Left cardiac atrium (tissue), 4 donors: ENCODE measurements at regions not wholly inside any gene's neighbourhood (a gene's known extent, or its start where the extent isn't known, plus 50 kb on each side); places are given as distances from the start of the nearest gene placed in this dataset.

ENCODE experiments used
- ATAC-seq, 2 donors: fragments of 200-7000 bp; cut with Tn5 transposase; one replicate each; pipeline ENCODE4 v1.9.1; 2020; ENCODE audit warnings: mild to moderate bottlenecking in 2 of 2, moderate library complexity in 2 of 2
- DNase-seq: peaks from one replicate; pipeline ENCODE4 v3.0.0-alpha.2; 2020
- intact Hi-C, 2 donors: fragments of 100-400 bp; cut with DNase I; formaldehyde crosslinking; loops; one replicate each; pipeline versions ENCODE4 v1.14.1 to v1.15.1; 2022 to 2023
- donor health status: DM: no; HTN: yes; CAD: no.
- donor health status: DM: no; HTN: yes; CAD: no; lungs with severe emphysema.
- donor health status: DM: yes; HTN: yes; CAD: no.
- donor health status: Dilated cardiomyopathy.

GRCh38 chr17:77381185-77381700 lies 240.5 kb downstream of the SEC14L1 start:
- ATAC-seq, result no peak
- intact Hi-C loops, result no loop called here
- DNase-seq, result no peak

- intact Hi-C loops, result no loop called here
- no peak for ATAC-seq
- no peak for DNase-seq
Measured at GRCh38 chr17:77381731-77382130, 241.0 kb downstream of the SEC14L1 start.

- ATAC-seq (no peak), DNase-seq (no peak)
- intact Hi-C loops, result no loop called here
Measured at GRCh38 chr17:77382356-77382911, 241.7 kb downstream of the SEC14L1 start.

GRCh38 chr17:77382966-77383612 lies 242.3 kb downstream of the SEC14L1 start:
- ATAC-seq, result peak in 1 of 2 donors; percentile 19
- intact Hi-C loops, result no loop called here
- no peak for DNase-seq

- DNase-seq, result peak; percentile 80
- ATAC-seq, result peak; percentile 58 to 67
- intact Hi-C loops, result no loop called here
Measured at GRCh38 chr17:77383613-77384608, 243.1 kb downstream of the SEC14L1 start.

- ATAC-seq (peak; percentile 15 to 27), DNase-seq (peak; percentile 82)
- intact Hi-C loops, result no loop called here
Measured at GRCh38 chr17:77385750-77386501, 245.2 kb downstream of the SEC14L1 start.

- DNase-seq, result no peak
- intact Hi-C loops, result no loop called here
- no peak for ATAC-seq
Measured at GRCh38 chr17:77386502-77387192, 245.9 kb downstream of the SEC14L1 start.

- DNase-seq (no peak), ATAC-seq (no peak)
- intact Hi-C loops, result no loop called here
Measured at GRCh38 chr17:77387891-77388290, 247.1 kb downstream of the SEC14L1 start.

GRCh38 chr17:77388384-77389306 lies 247.9 kb downstream of the SEC14L1 start:
- intact Hi-C loops, result no loop called here

GRCh38 chr17:77390870-77391269 lies 250.1 kb downstream of the SEC14L1 start:
- ATAC-seq (no peak), DNase-seq (no peak)
- intact Hi-C loops, result no loop called here

More at GRCh38 chr17:77388384-77389306, 247.9 kb downstream of the SEC14L1 start:
- DNase-seq, result no peak
- ATAC-seq, result no peak

- ATAC-seq (peak; percentile 30 to 62), DNase-seq (peak; percentile 83)
- intact Hi-C loops, result no loop called here
Measured at GRCh38 chr17:77391668-77392375, 251.1 kb downstream of the SEC14L1 start.

- peak; percentile 38 to 71 for ATAC-seq
- intact Hi-C loops, result no loop called here
- DNase-seq, result peak; percentile 61
Measured at GRCh38 chr17:77392376-77393273, 251.9 kb downstream of the SEC14L1 start.

- no peak for ATAC-seq
- intact Hi-C loops, result no loop called here
- no peak for DNase-seq
Measured at GRCh38 chr17:77393274-77393600, 252.5 kb downstream of the SEC14L1 start.

GRCh38 chr17:77393867-77394539 lies 253.2 kb downstream of the SEC14L1 start:
- intact Hi-C loops, result no loop called here
- DNase-seq, result no peak
- no peak for ATAC-seq

GRCh38 chr17:77394540-77395295 lies 253.9 kb downstream of the SEC14L1 start:
- intact Hi-C loops, result no loop called here
- ATAC-seq (peak in 1 of 2 donors; percentile 11), DNase-seq (no peak)
